K562 (cell line): ENCODE measurements at regions not wholly inside any gene's neighbourhood (a gene's known extent, or its start where the extent isn't known, plus 50 kb on each side); places are given as distances from the start of the nearest gene placed in this dataset.

Experiments
- IRF9 ChIP-seq: fragments of 450-650 bp; IDR thresholded peaks from 2 replicates; pipeline ENCODE4 v1.6.1; 2016; ENCODE audit warnings: missing biosample characterization, missing genetic modification characterization
- TF ChIP-seq, protein P1 (sequence below): fragments of 450-650 bp; formaldehyde crosslinking; IDR thresholded peaks from 2 replicates; pipeline ENCODE4 v1.4.0; 2022; ENCODE audit warnings: missing genetic modification characterization
- TF ChIP-seq, protein P2 (sequence below): fragments of 250-450 bp; sonication (Bioruptor Pico); IDR thresholded peaks from 2 replicates; pipeline ENCODE4 v1.4.0; 2020

GRCh38 chr1:184836141-184836540 is 81.5 kb upstream of the EDEM3 start (continued):
- TF ChIP-seq, protein P1, sequence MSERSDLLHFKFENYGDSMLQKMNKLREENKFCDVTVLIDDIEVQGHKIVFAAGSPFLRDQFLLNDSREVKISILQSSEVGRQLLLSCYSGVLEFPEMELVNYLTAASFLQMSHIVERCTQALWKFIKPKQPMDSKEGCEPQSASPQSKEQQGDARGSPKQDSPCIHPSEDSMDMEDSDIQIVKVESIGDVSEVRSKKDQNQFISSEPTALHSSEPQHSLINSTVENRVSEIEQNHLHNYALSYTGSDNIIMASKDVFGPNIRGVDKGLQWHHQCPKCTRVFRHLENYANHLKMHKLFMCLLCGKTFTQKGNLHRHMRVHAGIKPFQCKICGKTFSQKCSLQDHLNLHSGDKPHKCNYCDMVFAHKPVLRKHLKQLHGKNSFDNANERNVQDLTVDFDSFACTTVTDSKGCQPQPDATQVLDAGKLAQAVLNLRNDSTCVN (CRISPR knock-in tag): no peak
- TF ChIP-seq, protein P2, sequence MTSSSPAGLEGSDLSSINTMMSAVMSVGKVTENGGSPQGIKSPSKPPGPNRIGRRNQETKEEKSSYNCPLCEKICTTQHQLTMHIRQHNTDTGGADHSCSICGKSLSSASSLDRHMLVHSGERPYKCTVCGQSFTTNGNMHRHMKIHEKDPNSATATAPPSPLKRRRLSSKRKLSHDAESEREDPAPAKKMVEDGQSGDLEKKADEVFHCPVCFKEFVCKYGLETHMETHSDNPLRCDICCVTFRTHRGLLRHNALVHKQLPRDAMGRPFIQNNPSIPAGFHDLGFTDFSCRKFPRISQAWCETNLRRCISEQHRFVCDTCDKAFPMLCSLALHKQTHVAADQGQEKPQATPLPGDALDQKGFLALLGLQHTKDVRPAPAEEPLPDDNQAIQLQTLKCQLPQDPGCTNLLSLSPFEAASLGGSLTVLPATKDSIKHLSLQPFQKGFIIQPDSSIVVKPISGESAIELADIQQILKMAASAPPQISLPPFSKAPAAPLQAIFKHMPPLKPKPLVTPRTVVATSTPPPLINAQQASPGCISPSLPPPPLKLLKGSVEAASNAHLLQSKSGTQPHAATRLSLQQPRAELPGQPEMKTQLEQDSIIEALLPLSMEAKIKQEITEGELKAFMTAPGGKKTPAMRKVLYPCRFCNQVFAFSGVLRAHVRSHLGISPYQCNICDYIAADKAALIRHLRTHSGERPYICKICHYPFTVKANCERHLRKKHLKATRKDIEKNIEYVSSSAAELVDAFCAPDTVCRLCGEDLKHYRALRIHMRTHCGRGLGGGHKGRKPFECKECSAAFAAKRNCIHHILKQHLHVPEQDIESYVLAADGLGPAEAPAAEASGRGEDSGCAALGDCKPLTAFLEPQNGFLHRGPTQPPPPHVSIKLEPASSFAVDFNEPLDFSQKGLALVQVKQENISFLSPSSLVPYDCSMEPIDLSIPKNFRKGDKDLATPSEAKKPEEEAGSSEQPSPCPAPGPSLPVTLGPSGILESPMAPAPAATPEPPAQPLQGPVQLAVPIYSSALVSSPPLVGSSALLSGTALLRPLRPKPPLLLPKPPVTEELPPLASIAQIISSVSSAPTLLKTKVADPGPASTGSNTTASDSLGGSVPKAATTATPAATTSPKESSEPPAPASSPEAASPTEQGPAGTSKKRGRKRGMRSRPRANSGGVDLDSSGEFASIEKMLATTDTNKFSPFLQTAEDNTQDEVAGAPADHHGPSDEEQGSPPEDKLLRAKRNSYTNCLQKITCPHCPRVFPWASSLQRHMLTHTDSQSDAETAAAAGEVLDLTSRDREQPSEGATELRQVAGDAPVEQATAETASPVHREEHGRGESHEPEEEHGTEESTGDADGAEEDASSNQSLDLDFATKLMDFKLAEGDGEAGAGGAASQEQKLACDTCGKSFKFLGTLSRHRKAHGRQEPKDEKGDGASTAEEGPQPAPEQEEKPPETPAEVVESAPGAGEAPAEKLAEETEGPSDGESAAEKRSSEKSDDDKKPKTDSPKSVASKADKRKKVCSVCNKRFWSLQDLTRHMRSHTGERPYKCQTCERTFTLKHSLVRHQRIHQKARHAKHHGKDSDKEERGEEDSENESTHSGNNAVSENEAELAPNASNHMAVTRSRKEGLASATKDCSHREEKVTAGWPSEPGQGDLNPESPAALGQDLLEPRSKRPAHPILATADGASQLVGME (CRISPR knock-in tag): no peak
- TF ChIP-seq IRF9: no peak
